ENCODE measurements at regions not wholly inside any gene's neighbourhood (a gene's known extent, or its start where the extent isn't known, plus 50 kb on each side); places are given as distances from the start of the nearest gene placed in this dataset.

DNA sequence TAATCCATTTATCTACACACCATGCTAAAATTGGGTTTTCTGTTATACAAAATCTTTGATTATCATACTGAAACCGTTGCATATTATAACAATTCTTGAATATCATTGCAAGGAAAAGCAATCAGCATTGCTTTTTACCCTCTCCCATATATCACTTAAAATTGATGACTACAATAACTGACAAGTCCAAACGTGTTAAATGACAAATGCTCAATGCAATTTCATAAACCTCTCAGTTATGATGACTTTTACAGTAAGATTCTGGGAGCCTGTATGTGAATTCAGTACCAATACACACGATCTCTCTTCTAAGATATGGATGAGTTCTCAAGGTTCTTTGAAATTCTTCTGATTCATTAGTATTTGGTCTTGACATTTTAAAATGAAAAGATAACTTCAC is 368.5 kb upstream of the TRIB2 start:
- Histone ChIP-seq H2AFZ (ENCODE audit: low read depth, low read length, poor library complexity, severe bottlenecking) (no peak overlapping the region), H3K4me2 (ENCODE audit: low read length) (no peak overlapping the region), H3K79me2 (ENCODE audit: insufficient read depth, low read length) (no peaks in the 10 kb centered on the region), H3K9me2 (ENCODE audit: insufficient read depth) (no peaks in the 10 kb centered on the region), H3K4me3 (replicated peaks in 1 of 2; ENCODE audit: low read depth in 1 of 2, low read length in 2 of 2) (no peak overlapping the region), H3K9ac (ENCODE audit: low read length) (no peak overlapping the region), H3K27me3 (ENCODE audit: insufficient read depth, low read length) (no peaks in the 10 kb centered on the region), H3K36me3 (ENCODE audit: control insufficient read depth in 1 of 2, insufficient read depth in 2 of 2, low read length in 2 of 2) (no peaks in the 10 kb centered on the region), H3K4me1 (ENCODE audit: control insufficient read depth in 1 of 2, insufficient read depth in 2 of 2, low read length in 2 of 2) (no peaks in the 10 kb centered on the region), H3K27ac (ENCODE audit: low read depth, low read length) (no peak overlapping the region), H4K20me1 (ENCODE audit: insufficient read depth) (no peaks in the 10 kb centered on the region), H3K9me3 (ENCODE audit: control insufficient read depth in 1 of 2, insufficient read depth in 1 of 2, low read depth in 1 of 2, low read length in 2 of 2) (no peaks in the 10 kb centered on the region)
- ChIA-PET CTCF (no interaction called here), RAD21 (ENCODE audit: low non-redundant PET in 1 of 2, low total read pairs in 2 of 2, uncharacterized antibody in 2 of 2, unreplicated experiment in 2 of 2) (no interaction called here), POLR2A (no interaction called here)
- DNase-seq (ENCODE audit: low read depth, low spot score) (no peak), ATAC-seq (no peak)
- intact Hi-C loops (cut with micrococcal nuclease): no loop called here
- BruUV-seq (replicated peaks): no TSS peak
- TF ChIP-seq CBX3 (IDR thresholded peaks at IDR 0.05; ENCODE audit: low read depth): no peak

DNA sequence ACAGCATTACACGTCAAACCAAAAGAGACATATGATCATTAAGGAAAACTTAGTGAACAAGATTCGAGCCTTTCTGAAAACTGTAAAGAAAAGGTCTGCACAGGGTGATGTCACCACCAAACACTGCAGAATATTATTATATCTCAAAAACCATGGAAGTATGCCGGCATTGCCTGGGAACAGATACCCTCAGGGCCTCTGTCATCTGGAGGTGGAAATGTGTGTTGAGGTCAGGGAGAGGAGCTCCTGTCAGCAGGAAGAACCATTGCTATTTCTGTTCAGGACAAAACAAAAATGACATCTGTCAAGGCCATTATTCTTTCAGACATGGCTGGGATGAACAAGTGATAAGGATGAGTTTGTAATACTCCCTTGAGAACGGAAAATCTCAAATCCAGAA is 365.9 kb upstream of the TRIB2 start:
- ATAC-seq: no peak
- intact Hi-C loops (cut with micrococcal nuclease): no loop called here
- Histone ChIP-seq H2AFZ (ENCODE audit: low read depth, low read length, poor library complexity, severe bottlenecking) (no peak overlapping the region), H3K4me1 (ENCODE audit: control insufficient read depth in 1 of 2, insufficient read depth in 2 of 2, low read length in 2 of 2) (no peaks in the 10 kb centered on the region), H3K4me2 (ENCODE audit: low read length) (no peak overlapping the region), H3K79me2 (ENCODE audit: insufficient read depth, low read length) (no peaks in the 10 kb centered on the region), H3K27ac (ENCODE audit: low read depth, low read length) (no peak overlapping the region), H3K9ac (ENCODE audit: low read length) (no peak overlapping the region), H3K9me2 (ENCODE audit: insufficient read depth) (no peaks in the 10 kb centered on the region), H3K4me3 (replicated peaks in 1 of 2; ENCODE audit: low read depth in 1 of 2, low read length in 2 of 2) (no peak overlapping the region), H3K36me3 (ENCODE audit: control insufficient read depth in 1 of 2, insufficient read depth in 2 of 2, low read length in 2 of 2) (no peaks in the 10 kb centered on the region), H3K27me3 (ENCODE audit: insufficient read depth, low read length) (no peaks in the 10 kb centered on the region), H4K20me1 (ENCODE audit: insufficient read depth) (no peaks in the 10 kb centered on the region), H3K9me3 (ENCODE audit: control insufficient read depth in 1 of 2, insufficient read depth in 1 of 2, low read depth in 1 of 2, low read length in 2 of 2) (no peaks in the 10 kb centered on the region)
- BruUV-seq (replicated peaks): no TSS peak
- ChIA-PET CTCF (no interaction called here), RAD21 (ENCODE audit: low non-redundant PET in 1 of 2, low total read pairs in 2 of 2, uncharacterized antibody in 2 of 2, unreplicated experiment in 2 of 2) (no interaction called here), POLR2A (no interaction called here)
- DNase-seq (ENCODE audit: low read depth, low spot score): no peak
- no peak for TF ChIP-seq YY1 (IDR thresholded peaks at IDR 0.05; ENCODE audit: extremely low read depth, insufficient replicate concordance, low read depth, low read length)
- no peak for TF ChIP-seq POLR2A (IDR thresholded peaks at IDR 0.05; ENCODE audit: borderline replicate concordance, extremely low read depth, insufficient read depth, insufficient read length)
- no peak for TF ChIP-seq POLR2AphosphoS5 (IDR thresholded peaks at IDR 0.05; ENCODE audit: low read depth, low read length)
- TF ChIP-seq ZFX (IDR thresholded peaks at IDR 0.05): no peak
- no peak for TF ChIP-seq FOSL1 (IDR thresholded peaks at IDR 0.05; ENCODE audit: low read depth)
- no peak for TF ChIP-seq EGR1 (IDR thresholded peaks at IDR 0.05; ENCODE audit: low read depth)
- no peak for TF ChIP-seq ELF1 (IDR thresholded peaks at IDR 0.05; ENCODE audit: borderline replicate concordance, low read depth)
- no peak for TF ChIP-seq EZH2phosphoT487 (IDR thresholded peaks at IDR 0.05; ENCODE audit: borderline replicate concordance)
- TF ChIP-seq, protein P1, sequence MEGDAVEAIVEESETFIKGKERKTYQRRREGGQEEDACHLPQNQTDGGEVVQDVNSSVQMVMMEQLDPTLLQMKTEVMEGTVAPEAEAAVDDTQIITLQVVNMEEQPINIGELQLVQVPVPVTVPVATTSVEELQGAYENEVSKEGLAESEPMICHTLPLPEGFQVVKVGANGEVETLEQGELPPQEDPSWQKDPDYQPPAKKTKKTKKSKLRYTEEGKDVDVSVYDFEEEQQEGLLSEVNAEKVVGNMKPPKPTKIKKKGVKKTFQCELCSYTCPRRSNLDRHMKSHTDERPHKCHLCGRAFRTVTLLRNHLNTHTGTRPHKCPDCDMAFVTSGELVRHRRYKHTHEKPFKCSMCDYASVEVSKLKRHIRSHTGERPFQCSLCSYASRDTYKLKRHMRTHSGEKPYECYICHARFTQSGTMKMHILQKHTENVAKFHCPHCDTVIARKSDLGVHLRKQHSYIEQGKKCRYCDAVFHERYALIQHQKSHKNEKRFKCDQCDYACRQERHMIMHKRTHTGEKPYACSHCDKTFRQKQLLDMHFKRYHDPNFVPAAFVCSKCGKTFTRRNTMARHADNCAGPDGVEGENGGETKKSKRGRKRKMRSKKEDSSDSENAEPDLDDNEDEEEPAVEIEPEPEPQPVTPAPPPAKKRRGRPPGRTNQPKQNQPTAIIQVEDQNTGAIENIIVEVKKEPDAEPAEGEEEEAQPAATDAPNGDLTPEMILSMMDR (IDR thresholded peaks at IDR 0.05 in 2 of 3, conservative IDR thresholded peaks at IDR 0.05 in 1 of 3; ENCODE audit: borderline replicate concordance in 1 of 3, insufficient read depth in 1 of 3, low read depth in 2 of 3, low read length in 2 of 3): no peak
- TF ChIP-seq, protein P2, sequence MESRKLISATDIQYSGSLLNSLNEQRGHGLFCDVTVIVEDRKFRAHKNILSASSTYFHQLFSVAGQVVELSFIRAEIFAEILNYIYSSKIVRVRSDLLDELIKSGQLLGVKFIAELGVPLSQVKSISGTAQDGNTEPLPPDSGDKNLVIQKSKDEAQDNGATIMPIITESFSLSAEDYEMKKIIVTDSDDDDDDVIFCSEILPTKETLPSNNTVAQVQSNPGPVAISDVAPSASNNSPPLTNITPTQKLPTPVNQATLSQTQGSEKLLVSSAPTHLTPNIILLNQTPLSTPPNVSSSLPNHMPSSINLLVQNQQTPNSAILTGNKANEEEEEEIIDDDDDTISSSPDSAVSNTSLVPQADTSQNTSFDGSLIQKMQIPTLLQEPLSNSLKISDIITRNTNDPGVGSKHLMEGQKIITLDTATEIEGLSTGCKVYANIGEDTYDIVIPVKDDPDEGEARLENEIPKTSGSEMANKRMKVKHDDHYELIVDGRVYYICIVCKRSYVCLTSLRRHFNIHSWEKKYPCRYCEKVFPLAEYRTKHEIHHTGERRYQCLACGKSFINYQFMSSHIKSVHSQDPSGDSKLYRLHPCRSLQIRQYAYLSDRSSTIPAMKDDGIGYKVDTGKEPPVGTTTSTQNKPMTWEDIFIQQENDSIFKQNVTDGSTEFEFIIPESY (IDR thresholded peaks at IDR 0.05; ENCODE audit: extremely low read depth, insufficient replicate concordance, low read length): no peak
- TF ChIP-seq EZH2 (IDR thresholded peaks at IDR 0.05): no peak
- TF ChIP-seq, protein P3, sequence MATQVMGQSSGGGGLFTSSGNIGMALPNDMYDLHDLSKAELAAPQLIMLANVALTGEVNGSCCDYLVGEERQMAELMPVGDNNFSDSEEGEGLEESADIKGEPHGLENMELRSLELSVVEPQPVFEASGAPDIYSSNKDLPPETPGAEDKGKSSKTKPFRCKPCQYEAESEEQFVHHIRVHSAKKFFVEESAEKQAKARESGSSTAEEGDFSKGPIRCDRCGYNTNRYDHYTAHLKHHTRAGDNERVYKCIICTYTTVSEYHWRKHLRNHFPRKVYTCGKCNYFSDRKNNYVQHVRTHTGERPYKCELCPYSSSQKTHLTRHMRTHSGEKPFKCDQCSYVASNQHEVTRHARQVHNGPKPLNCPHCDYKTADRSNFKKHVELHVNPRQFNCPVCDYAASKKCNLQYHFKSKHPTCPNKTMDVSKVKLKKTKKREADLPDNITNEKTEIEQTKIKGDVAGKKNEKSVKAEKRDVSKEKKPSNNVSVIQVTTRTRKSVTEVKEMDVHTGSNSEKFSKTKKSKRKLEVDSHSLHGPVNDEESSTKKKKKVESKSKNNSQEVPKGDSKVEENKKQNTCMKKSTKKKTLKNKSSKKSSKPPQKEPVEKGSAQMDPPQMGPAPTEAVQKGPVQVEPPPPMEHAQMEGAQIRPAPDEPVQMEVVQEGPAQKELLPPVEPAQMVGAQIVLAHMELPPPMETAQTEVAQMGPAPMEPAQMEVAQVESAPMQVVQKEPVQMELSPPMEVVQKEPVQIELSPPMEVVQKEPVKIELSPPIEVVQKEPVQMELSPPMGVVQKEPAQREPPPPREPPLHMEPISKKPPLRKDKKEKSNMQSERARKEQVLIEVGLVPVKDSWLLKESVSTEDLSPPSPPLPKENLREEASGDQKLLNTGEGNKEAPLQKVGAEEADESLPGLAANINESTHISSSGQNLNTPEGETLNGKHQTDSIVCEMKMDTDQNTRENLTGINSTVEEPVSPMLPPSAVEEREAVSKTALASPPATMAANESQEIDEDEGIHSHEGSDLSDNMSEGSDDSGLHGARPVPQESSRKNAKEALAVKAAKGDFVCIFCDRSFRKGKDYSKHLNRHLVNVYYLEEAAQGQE (IDR thresholded peaks at IDR 0.05; ENCODE audit: low read depth): no peak
- no peak for TF ChIP-seq CEBPB (IDR thresholded peaks at IDR 0.05; ENCODE audit: low read depth)
